Epithelial cell of esophagus (primary cell): ENCODE measurements at regions not wholly inside any gene's neighbourhood (a gene's known extent, or its start where the extent isn't known, plus 50 kb on each side); places are given as distances from the start of the nearest gene placed in this dataset.

Source experiments
- DNase-seq: peaks from one replicate; pipeline ENCODE4 v3.0.0; 2010; ENCODE audit warnings: low read depth
- H3K4me3 ChIP-seq: 2 replicates; pipeline ENCODE4 v1.5.1; 2011; ENCODE audit warnings: mild to moderate bottlenecking, low read length, control low read depth
- TF ChIP-seq, protein P1 (sequence below): IDR thresholded peaks from 2 replicates; pipeline ENCODE4 v1.5.1; 2011; ENCODE audit warnings: low read depth, mild to moderate bottlenecking, low read length, control low read depth, inconsistent platforms; ENCODE audit not compliant: insufficient read depth; ENCODE audit errors: missing control alignments

DNA sequence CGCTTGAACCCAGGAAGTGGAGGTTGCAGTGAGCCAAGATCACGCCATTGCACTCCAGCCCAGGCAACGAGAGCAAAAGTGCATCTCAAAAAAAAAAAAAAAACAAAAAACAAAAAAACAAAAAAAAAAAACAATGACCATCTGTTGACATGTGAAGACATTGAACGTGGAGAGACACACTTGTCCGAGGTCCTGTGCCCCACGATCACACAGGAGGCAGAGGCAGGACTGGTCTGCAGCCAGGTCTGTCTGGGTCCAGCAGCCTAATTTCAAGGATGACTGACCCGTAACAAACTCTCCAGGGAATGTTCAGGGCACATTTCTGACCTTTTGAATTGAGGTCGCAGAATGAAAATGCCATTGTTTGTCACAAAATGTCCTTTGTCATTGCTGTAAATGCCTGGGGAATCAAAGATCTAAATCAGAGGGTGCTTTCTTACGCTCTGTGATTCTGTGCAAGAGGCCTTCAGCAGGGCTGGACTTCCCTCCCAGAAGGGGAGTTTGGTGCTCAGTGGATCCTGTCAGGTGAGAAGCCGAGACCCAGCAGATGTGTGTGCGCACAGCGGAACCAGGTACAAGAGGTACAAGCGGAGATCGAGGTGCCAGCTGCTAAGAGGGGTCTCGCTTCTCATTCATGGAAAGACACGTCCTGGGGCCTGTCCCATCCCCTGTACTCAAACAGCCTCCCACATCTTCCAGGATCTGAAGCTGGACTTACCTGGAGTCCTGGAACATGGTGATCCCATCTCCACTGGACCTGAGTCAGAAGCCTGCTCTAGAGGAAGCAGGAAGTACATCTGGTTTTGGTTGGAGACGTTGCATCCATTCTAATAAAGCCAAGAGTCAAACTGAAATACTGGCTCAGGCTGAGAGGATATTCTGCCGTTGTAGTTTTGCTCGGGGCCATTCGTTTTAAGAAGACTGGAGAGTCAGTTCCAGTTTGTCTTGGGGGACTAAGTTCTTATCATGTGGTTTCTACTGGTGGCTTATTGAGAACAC, 95.8 kb downstream of the IRF8 start:
- DNase-seq = no peak
- TF ChIP-seq, protein P1, sequence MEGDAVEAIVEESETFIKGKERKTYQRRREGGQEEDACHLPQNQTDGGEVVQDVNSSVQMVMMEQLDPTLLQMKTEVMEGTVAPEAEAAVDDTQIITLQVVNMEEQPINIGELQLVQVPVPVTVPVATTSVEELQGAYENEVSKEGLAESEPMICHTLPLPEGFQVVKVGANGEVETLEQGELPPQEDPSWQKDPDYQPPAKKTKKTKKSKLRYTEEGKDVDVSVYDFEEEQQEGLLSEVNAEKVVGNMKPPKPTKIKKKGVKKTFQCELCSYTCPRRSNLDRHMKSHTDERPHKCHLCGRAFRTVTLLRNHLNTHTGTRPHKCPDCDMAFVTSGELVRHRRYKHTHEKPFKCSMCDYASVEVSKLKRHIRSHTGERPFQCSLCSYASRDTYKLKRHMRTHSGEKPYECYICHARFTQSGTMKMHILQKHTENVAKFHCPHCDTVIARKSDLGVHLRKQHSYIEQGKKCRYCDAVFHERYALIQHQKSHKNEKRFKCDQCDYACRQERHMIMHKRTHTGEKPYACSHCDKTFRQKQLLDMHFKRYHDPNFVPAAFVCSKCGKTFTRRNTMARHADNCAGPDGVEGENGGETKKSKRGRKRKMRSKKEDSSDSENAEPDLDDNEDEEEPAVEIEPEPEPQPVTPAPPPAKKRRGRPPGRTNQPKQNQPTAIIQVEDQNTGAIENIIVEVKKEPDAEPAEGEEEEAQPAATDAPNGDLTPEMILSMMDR = no peak
- no peak overlapping the region for H3K4me3 ChIP-seq

DNA sequence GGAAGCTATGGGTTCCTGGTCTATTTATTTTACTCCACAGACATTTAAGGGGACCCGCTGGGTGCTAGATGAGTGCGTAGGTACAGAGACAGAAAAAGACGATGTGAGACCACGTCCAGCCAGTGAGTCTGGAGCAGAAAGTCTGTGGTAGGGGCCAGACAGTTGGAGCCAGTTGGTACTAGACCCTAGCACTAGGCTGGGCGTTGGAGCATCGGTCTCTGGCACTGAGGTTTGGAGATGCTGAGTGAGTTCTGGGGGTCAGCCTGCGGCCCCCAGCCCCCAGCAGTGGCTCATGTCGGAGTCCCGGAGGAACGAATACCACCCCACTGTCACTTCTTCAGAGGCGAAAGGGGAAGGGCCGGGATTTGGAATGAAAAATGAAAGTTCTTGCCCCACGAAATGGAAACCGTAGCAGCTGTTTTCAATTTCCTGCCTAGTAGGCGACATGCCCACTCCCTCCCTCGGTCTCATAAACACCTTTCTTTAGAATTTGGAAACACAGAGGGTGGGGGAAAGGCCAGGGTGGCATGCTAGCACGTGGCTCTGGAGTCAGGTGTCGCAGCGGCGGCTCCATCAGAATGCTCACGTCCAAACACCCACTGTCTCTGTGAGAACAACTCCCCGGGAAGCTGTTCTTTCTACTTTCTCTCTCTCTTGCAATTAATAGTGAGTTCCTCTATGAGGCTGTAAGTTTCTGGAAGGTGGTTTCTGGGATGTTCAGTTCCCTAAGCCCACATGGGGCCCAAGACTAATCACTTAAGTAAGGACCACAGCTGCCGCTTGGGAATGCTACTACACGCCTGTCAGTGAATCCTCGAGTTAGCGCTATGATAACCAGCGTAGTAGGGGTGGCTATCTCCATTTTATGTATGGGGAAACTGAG, 96.8 kb downstream of the IRF8 start:
- no peak overlapping the region for H3K4me3 ChIP-seq
- TF ChIP-seq, protein P1 = no peak
- no peak for DNase-seq

DNA sequence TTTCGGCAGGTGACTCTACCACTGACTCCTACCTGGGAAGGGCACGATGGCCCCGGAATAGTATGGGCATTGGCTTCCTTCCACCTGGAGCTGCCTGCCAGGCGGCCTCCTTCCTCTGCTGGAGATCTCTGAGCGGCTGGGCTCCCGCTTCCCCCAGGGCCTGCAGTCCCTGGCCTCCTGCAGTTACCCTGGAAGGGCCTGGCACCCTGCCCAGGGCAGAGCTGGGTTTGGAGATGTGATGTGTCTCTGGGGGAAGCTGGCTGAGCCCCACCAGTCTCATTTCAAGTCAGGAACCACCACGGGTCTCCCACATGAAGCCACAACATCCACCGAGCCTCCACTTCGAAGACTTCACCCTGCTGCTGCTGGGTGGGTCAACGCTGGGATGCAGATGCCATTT, 97.9 kb downstream of the IRF8 start:
- DNase-seq = no peak
- TF ChIP-seq, protein P1 = no peak
- no peak overlapping the region for H3K4me3 ChIP-seq

DNA sequence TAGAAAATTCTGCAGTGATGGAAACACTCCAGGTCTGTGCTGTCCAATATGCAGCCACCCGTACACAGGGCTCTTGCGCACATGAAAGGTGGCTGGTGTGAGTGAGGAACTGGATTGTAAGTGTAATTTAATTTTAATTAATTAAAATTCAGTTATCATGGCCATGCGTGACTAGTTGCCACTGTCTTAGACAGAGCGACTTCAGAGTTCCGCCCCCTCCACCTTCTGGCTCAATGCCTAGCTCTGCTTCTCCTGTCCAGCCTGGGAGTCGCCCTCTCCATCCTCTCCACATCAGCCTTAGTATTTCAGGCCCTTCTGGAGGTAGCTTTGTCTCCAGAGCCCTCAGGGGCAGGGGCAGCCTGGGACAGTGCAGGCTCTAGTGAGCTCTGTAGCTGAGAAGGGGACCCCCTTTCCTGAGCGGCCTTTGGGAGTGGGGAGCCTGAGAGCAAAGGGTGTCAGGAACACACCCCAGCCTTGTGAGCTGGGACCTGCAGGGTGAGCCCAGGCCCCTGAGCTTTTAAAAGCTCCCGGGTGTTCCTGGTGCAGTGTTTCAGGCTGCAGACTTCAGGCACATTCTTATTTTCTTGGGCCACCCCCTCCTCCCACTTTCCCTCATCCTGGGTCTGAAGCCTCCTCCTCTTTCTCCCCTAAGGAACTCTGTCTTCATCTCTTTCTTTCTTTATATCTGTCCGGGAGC, 99.4 kb downstream of the IRF8 start:
- no peak overlapping the region for H3K4me3 ChIP-seq
- DNase-seq = no peak
- TF ChIP-seq, protein P1 = no peak

DNA sequence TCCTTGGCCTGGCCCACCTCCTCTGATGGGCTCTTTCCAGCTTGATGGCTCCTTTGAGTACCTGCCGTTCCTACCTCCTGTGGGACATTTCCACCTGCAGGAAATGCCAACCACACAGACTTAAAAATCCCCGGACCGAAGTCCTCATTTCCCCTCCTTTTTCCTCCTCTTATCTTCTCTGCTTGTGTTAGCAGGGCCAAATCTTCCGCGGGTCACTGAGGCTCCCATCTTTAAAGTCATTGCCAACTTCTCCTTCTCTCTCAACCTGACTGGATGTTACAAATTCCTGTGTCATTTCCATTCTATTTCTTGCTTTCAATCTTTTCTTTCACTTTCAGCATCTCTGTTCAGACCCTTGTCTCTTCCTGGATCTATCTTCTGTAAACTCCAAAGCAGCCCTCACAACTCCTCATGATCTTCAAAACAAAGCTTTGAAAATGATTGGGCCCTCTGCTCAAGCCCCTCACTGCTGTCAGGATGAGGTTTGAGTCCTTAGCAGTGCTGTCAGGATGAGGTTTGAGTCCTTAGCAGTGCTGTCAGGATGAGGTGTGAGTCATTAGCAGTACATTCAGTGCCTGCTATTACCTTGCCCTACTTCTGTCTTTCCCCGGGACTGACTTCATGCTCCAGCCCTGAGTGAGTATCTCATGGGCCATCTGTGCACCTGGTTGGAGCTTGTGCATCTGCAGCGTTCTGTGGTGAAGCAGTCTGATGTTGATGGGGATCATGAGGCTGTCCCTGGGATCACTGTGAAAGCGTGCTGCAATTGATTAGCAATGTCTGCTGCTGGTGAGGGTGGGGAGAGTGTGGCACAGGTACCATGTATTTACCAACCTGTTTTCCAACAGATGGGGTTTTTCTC, 100.1 kb downstream of the IRF8 start:
- TF ChIP-seq, protein P1 = no peak
- DNase-seq = peak; percentile 11
- H3K4me3 ChIP-seq = no peak overlapping the region

DNA sequence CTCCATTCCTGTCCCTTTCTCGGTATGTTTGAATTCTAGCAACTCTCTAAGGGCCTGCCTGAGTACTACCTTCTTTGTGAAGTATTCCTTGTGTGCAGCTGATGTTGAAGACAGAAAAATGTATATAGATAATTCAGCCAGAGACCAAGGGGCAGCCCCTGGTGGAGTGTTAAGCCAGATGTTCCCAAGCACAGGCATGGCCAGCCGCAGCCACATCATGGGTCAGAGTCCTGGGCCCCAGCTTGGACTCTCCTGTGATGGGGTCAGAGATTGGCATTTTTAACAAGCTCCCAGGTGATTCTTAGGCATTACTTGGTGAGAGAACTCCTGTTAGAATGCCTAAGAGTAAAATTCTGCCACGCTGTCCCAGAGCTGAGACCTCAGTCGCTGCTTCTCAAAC, 100.8 kb downstream of the IRF8 start:
- no peak for DNase-seq
- TF ChIP-seq, protein P1 = no peak
- no peak overlapping the region for H3K4me3 ChIP-seq
